IMR-90 (cell line): ENCODE measurements at regions not wholly inside any gene's neighbourhood (a gene's known extent, or its start where the extent isn't known, plus 50 kb on each side); places are given as distances from the start of the nearest gene placed in this dataset.

ENCODE experiments used
- ATAC-seq: fragments of 200-7000 bp; cut with Tn5 transposase; 2 replicates; pipeline ENCODE4 v1.9.1; 2020; ENCODE audit warnings: low read depth, mild to moderate bottlenecking, moderate library complexity
- BruUV-seq: library from RNA; stranded (reverse); fragments of 400-500 nt; replicated peaks from 2 replicates; lab custom pipeline; 2021; lab: Mats Ljungman, UMichigan
- CTCF ChIA-PET: fragments of 300-600 bp; formaldehyde crosslinking; extraction: SDS; loops from one replicate; lab custom pipeline; 2021; ENCODE audit warnings: antibody characterized with exemption; lab: Yijun Ruan, JAX
- POLR2A ChIA-PET: fragments of 300-600 bp; sonication (Branson Sonifier 250); formaldehyde crosslinking; loops from one replicate; lab custom pipeline; 2022; ENCODE audit warnings: antibody characterized with exemption; ENCODE audit not compliant: unreplicated experiment; lab: Charles Lee
- DNase-seq: peaks from one replicate; pipeline ENCODE4 v3.0.0; 2013
- H2AFZ ChIP-seq: replicated peaks from 2 replicates; pipeline ENCODE3; 2013; ENCODE audit warnings: low read length, mild to moderate bottlenecking; ENCODE audit not compliant: poor library complexity
- H2AK5ac ChIP-seq: 2 replicates; pipeline ENCODE4 v1.6.1; 2013; ENCODE audit warnings: low read depth, low read length, inconsistent platforms
- H2AK9ac ChIP-seq: replicated peaks from 2 replicates; pipeline ENCODE3; 2013; ENCODE audit warnings: mild to moderate bottlenecking, low read depth, low read length, moderate library complexity; ENCODE audit not compliant: poor library complexity
- H2BK120ac ChIP-seq: 2 replicates; pipeline ENCODE4 v1.6.1; 2013; ENCODE audit warnings: low read depth, low read length, inconsistent platforms
- H2BK15ac ChIP-seq: 3 replicates; pipeline ENCODE4 v1.6.1; 2013; ENCODE audit warnings: low read depth, low read length, inconsistent platforms
- H2BK20ac ChIP-seq: 2 replicates; pipeline ENCODE4 v1.6.1; 2013; ENCODE audit warnings: low read depth, mild to moderate bottlenecking, inconsistent platforms, low read length, moderate library complexity
- H2BK5ac ChIP-seq: 2 replicates; pipeline ENCODE4 v1.6.1; 2013; ENCODE audit warnings: mild to moderate bottlenecking, low read depth, low read length, inconsistent platforms; ENCODE audit not compliant: poor library complexity, severe bottlenecking
- H3K14ac ChIP-seq: replicated peaks from 2 replicates; pipeline ENCODE4 v1.6.1; 2013; ENCODE audit warnings: low read depth, low read length, inconsistent platforms
- H3K18ac ChIP-seq: 2 replicates; pipeline ENCODE4 v1.6.1; 2013; ENCODE audit warnings: low read depth, low read length, control low read depth
- H3K23ac ChIP-seq: 2 replicates; pipeline ENCODE4 v1.6.1; 2013; ENCODE audit warnings: low read depth, low read length, inconsistent platforms
- H3K27ac ChIP-seq: 2 replicates; pipeline ENCODE4 v1.5.1; 2013; ENCODE audit warnings: mild to moderate bottlenecking, control low read depth, low read length; ENCODE audit not compliant: insufficient read depth
- H3K27me3 ChIP-seq: 2 replicates; pipeline ENCODE4 v1.6.1; 2013; ENCODE audit warnings: low read length; ENCODE audit not compliant: control insufficient read depth, insufficient read depth
- H3K36me3 ChIP-seq: 2 replicates; pipeline ENCODE4 v1.6.1; 2013; ENCODE audit warnings: low read length, mixed read lengths; ENCODE audit not compliant: control insufficient read depth, insufficient read depth
- H3K4ac ChIP-seq: 2 replicates; pipeline ENCODE4 v1.6.1; 2013; ENCODE audit warnings: low read depth, low read length, inconsistent platforms
- H3K4me1 ChIP-seq: 2 replicates; pipeline ENCODE4 v1.6.1; 2013; ENCODE audit warnings: low read length, mixed read lengths; ENCODE audit not compliant: control insufficient read depth, insufficient read depth
- H3K4me2 ChIP-seq: 2 replicates; pipeline ENCODE4 v1.6.1; 2013; ENCODE audit warnings: low read depth, mild to moderate bottlenecking, control low read depth, low read length, moderate library complexity
- H3K4me3 ChIP-seq: 2 replicates; pipeline ENCODE4 v1.5.1; 2013; ENCODE audit warnings: low read depth, mild to moderate bottlenecking, control low read depth, low read length, moderate library complexity; ENCODE audit not compliant: insufficient read depth
- H3K56ac ChIP-seq: 2 replicates; pipeline ENCODE4 v1.6.1; 2013; ENCODE audit warnings: low read length, inconsistent platforms; ENCODE audit not compliant: insufficient read depth; ENCODE audit errors: extremely low read depth
- H3K79me1 ChIP-seq, 2 experiments: 2 replicates each; pipeline ENCODE4 v1.6.1; 2013; ENCODE audit warnings: low read length in 2 of 2, inconsistent platforms in 1 of 2, low read depth in 1 of 2
- H3K9ac ChIP-seq: 2 replicates; pipeline ENCODE4 v1.6.1; 2013; ENCODE audit warnings: low read depth, low read length, control low read depth
- H3K9me1 ChIP-seq: 2 replicates; pipeline ENCODE4 v1.6.1; 2013; ENCODE audit warnings: low read length, inconsistent platforms; ENCODE audit not compliant: insufficient read depth
- H3K9me3 ChIP-seq: 2 replicates; pipeline ENCODE4 v1.6.1; 2013; ENCODE audit warnings: low read length; ENCODE audit not compliant: control insufficient read depth, insufficient read depth
- H4K20me1 ChIP-seq: 2 replicates; pipeline ENCODE4 v1.6.1; 2013; ENCODE audit warnings: low read length, inconsistent platforms; ENCODE audit not compliant: insufficient read depth
- H4K5ac ChIP-seq: 2 replicates; pipeline ENCODE4 v1.6.1; 2013; ENCODE audit warnings: mild to moderate bottlenecking, low read depth, low read length, control low read depth
- H4K8ac ChIP-seq, 2 experiments: 2 replicates each; pipeline ENCODE4 v1.6.1; 2013; ENCODE audit warnings: low read depth in 2 of 2, low read length in 2 of 2, control low read depth in 1 of 2, inconsistent platforms in 1 of 2
- H4K91ac ChIP-seq: 2 replicates; pipeline ENCODE4 v1.6.1; 2013; ENCODE audit warnings: low read depth, low read length, inconsistent platforms; ENCODE audit not compliant: insufficient read depth
- BHLHE40 ChIP-seq: fragments of 150-350 bp; IDR thresholded peaks from 2 replicates; pipeline ENCODE4 v1.6.1; 2016; ENCODE audit warnings: mild to moderate bottlenecking, low read depth, low read length
- CEBPB ChIP-seq: IDR thresholded peaks from 2 replicates; pipeline ENCODE4 v1.6.1; 2012; ENCODE audit warnings: low read depth, low read length, improper control_type of control experiment
- CHD1 ChIP-seq: IDR thresholded peaks from 2 replicates; pipeline ENCODE4 v1.6.1; 2012; ENCODE audit warnings: low read depth, low read length, improper control_type of control experiment
- FOS ChIP-seq: fragments of 150-350 bp; IDR thresholded peaks from 2 replicates; pipeline ENCODE4 v1.6.1; 2016; ENCODE audit warnings: low read depth, low read length
- MAFK ChIP-seq: IDR thresholded peaks from 2 replicates; pipeline ENCODE4 v1.6.1; 2012; ENCODE audit warnings: low read depth, low read length, improper control_type of control experiment
- MAZ ChIP-seq: IDR thresholded peaks from 2 replicates; pipeline ENCODE4 v1.6.1; 2012; ENCODE audit warnings: low read depth, mild to moderate bottlenecking, low read length, improper control_type of control experiment, moderate library complexity, borderline replicate concordance
- MXI1 ChIP-seq: IDR thresholded peaks from 2 replicates; pipeline ENCODE4 v1.6.1; 2012; ENCODE audit warnings: low read depth, mild to moderate bottlenecking, low read length, moderate library complexity, borderline replicate concordance
- NFE2L2 ChIP-seq: fragments of 150-350 bp; IDR thresholded peaks from 2 replicates; pipeline ENCODE4 v1.6.1; 2016; ENCODE audit warnings: low read depth, mild to moderate bottlenecking, low read length
- POLR2A ChIP-seq: IDR thresholded peaks from 2 replicates; pipeline ENCODE4 v1.6.1; 2012; ENCODE audit warnings: mild to moderate bottlenecking, low read depth, low read length
- RAD21 ChIP-seq: IDR thresholded peaks from 2 replicates; pipeline ENCODE4 v1.6.1; 2012; ENCODE audit warnings: low read length, improper control_type of control experiment
- RCOR1 ChIP-seq: IDR thresholded peaks from 2 replicates; pipeline ENCODE4 v1.6.1; 2012; ENCODE audit warnings: mild to moderate bottlenecking, low read length, improper control_type of control experiment; ENCODE audit not compliant: insufficient replicate concordance
- RFX5 ChIP-seq: IDR thresholded peaks from 2 replicates; pipeline ENCODE4 v1.8.0; 2012; ENCODE audit warnings: low read depth, mild to moderate bottlenecking, low read length, moderate library complexity
- SMC3 ChIP-seq: fragments of 150-350 bp; IDR thresholded peaks from 2 replicates; pipeline ENCODE4 v1.6.1; 2016; ENCODE audit warnings: low read depth, mild to moderate bottlenecking, antibody characterized with exemption, low read length, moderate library complexity
- WGBS, 2 experiments: methylation state at CpG; one replicate each; pipeline versions ENCODE4 v1.1.5 to v1.1.7; 2013; ENCODE audit warnings: missing lambda C conversion rate in 2 of 2; ENCODE audit not compliant: insufficient read length in 1 of 2; ENCODE audit errors: extremely low coverage in 2 of 2; 5-methylcytosine and 5-hydroxymethylcytosine counted together
- dilution Hi-C: fragments of 300-500 bp; cut with HindIII; formaldehyde crosslinking; loops from one replicate; pipeline ENCODE4 v1.14.3; 2018; ENCODE audit warnings: low sequenced_read_pairs; ENCODE audit not compliant: unreplicated experiment
- in situ Hi-C: fragments of 300-500 bp; cut with MboI; formaldehyde crosslinking; loops from 3 replicates; pipeline ENCODE4 v1.14.3; 2019; ENCODE audit warnings: low sequenced_read_pairs, inconsistent platforms, mixed read lengths
- intact Hi-C: fragments of 100-400 bp; cut with micrococcal nuclease; formaldehyde crosslinking; loops from 2 replicates; pipeline ENCODE4 v1.10.0; 2022
- TF ChIP-seq, protein P1 (sequence below): fragments of 150-350 bp; IDR thresholded peaks from 2 replicates; pipeline ENCODE4 v1.6.1; 2016; ENCODE audit warnings: low read depth, mild to moderate bottlenecking, low read length, moderate library complexity, borderline replicate concordance
- TF ChIP-seq, protein P2 (sequence below): fragments of 150-350 bp; IDR thresholded peaks from 2 replicates; pipeline ENCODE4 v1.6.1; 2017; ENCODE audit warnings: mild to moderate bottlenecking, antibody characterized with exemption, low read length, low read depth
- TF ChIP-seq, protein P3 (sequence below): conservative IDR thresholded peaks from 2 replicates; pipeline ENCODE4 v1.5.1; 2012; ENCODE audit warnings: mild to moderate bottlenecking, low read depth, low read length, improper control_type of control experiment

DNA sequence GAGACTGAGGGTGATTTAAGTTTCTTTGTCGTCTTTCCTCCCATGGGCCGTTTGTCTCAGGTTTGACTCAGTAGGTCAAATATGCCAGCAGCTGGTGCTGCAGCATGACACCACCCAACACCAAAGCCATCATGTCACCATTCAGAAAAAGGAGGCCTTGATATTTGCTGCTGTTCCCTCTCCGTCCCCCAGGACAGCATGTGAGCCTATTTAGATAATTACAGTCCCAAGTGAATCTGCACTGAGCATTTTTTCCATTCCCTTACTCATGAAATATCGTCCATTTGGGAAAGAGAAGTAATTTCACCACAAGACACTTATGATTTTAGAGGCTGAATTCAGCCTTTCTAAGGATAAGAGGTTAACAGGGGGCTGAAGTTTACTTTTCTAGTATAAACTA lies 62.2 kb upstream of the ADORA2B start:
- H3K79me1 ChIP-seq: no peaks in the 10 kb centered on the region
- no peak overlapping the region for H2BK15ac ChIP-seq
- H4K91ac ChIP-seq: no peak overlapping the region
- no peak overlapping the region for H3K4me2 ChIP-seq
- no peak overlapping the region for H3K9ac ChIP-seq
- H2BK5ac ChIP-seq: no peak overlapping the region
- 0 out of 2 replicates have a peak, but pooled peaks cover 3% of the 10 kb centered on the region for H3K4me1 ChIP-seq
- 0 out of 2 replicates have a peak overlapping the region, but pooled peaks have one; percentile 39 for H2AK5ac ChIP-seq
- intact Hi-C loops (no loop called here), in situ Hi-C loops (no loop called here), dilution Hi-C loops (no loop called here)
- H3K36me3 ChIP-seq: no peaks in the 10 kb centered on the region
- BruUV-seq: no TSS peak
- no peak overlapping the region for H3K14ac ChIP-seq
- no peak overlapping the region for H3K18ac ChIP-seq
- no peaks in the 10 kb centered on the region for H3K27me3 ChIP-seq
- no CpG with 5 or more reads among the region's 4 CpGs for WGBS, 2 experiments
- ATAC-seq: no peak
- H3K9me3 ChIP-seq: no peaks in the 10 kb centered on the region
- H3K56ac ChIP-seq: no peak overlapping the region
- H2AK9ac ChIP-seq: no peak overlapping the region
- 0 out of 2 replicates have a peak, but pooled peaks cover 3% of the 10 kb centered on the region for H3K9me1 ChIP-seq
- H4K20me1 ChIP-seq: no peaks in the 10 kb centered on the region
- H4K5ac ChIP-seq: no peak overlapping the region
- no peak overlapping the region for H2BK120ac ChIP-seq
- H4K8ac ChIP-seq: no peak overlapping the region
- ChIA-PET POLR2A (no interaction called here), CTCF (no interaction called here)
- H3K4me3 ChIP-seq: no peak overlapping the region
- no peak for DNase-seq
- H3K23ac ChIP-seq: no peak overlapping the region
- no peak overlapping the region for H3K4ac ChIP-seq
- TF ChIP-seq, protein P1, sequence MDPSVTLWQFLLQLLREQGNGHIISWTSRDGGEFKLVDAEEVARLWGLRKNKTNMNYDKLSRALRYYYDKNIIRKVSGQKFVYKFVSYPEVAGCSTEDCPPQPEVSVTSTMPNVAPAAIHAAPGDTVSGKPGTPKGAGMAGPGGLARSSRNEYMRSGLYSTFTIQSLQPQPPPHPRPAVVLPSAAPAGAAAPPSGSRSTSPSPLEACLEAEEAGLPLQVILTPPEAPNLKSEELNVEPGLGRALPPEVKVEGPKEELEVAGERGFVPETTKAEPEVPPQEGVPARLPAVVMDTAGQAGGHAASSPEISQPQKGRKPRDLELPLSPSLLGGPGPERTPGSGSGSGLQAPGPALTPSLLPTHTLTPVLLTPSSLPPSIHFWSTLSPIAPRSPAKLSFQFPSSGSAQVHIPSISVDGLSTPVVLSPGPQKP: no peak
- TF ChIP-seq NFE2L2: no peak
- TF ChIP-seq POLR2A: no peak
- TF ChIP-seq FOS: no peak
- TF ChIP-seq, protein P2, sequence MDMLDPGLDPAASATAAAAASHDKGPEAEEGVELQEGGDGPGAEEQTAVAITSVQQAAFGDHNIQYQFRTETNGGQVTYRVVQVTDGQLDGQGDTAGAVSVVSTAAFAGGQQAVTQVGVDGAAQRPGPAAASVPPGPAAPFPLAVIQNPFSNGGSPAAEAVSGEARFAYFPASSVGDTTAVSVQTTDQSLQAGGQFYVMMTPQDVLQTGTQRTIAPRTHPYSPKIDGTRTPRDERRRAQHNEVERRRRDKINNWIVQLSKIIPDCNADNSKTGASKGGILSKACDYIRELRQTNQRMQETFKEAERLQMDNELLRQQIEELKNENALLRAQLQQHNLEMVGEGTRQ: no peak
- TF ChIP-seq CHD1: no peak
- no peak for TF ChIP-seq RCOR1
- TF ChIP-seq MAZ: no peak
- no peak for TF ChIP-seq MAFK
- TF ChIP-seq SMC3: no peak
- TF ChIP-seq RAD21: no peak
- TF ChIP-seq CEBPB: no peak
- TF ChIP-seq, protein P3, sequence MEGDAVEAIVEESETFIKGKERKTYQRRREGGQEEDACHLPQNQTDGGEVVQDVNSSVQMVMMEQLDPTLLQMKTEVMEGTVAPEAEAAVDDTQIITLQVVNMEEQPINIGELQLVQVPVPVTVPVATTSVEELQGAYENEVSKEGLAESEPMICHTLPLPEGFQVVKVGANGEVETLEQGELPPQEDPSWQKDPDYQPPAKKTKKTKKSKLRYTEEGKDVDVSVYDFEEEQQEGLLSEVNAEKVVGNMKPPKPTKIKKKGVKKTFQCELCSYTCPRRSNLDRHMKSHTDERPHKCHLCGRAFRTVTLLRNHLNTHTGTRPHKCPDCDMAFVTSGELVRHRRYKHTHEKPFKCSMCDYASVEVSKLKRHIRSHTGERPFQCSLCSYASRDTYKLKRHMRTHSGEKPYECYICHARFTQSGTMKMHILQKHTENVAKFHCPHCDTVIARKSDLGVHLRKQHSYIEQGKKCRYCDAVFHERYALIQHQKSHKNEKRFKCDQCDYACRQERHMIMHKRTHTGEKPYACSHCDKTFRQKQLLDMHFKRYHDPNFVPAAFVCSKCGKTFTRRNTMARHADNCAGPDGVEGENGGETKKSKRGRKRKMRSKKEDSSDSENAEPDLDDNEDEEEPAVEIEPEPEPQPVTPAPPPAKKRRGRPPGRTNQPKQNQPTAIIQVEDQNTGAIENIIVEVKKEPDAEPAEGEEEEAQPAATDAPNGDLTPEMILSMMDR: no peak
- TF ChIP-seq BHLHE40: no peak
- TF ChIP-seq MXI1: no peak
- no peak for TF ChIP-seq RFX5
- no peak overlapping the region for H2AFZ ChIP-seq
- no peak overlapping the region for H2BK20ac ChIP-seq
- no peak overlapping the region for H3K27ac ChIP-seq
